ENCODE measurements at regions not wholly inside any gene's neighbourhood (a gene's known extent, or its start where the extent isn't known, plus 50 kb on each side); places are given as distances from the start of the nearest gene placed in this dataset.

DNA sequence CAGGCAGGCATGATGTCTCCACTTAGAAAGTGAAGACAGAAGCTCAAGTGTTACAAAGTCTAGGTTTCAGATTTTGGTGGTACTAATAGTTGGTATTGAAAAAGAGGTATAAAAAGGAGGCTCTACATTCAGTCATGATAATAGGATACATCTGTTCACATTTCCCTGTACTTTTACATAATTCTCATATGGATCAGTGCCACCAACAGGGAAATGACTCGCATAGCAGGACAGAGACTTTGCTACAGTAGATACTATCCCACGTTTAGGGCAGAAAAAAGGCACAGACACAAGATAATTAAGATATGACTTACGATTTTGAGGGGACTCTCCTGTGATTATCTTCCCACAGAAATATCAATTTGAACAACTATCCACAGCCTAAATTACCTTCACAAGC is 1062.9 kb upstream of the EPHA6 start:
- TF ChIP-seq GATA3 (IDR thresholded peaks at IDR 0.05; ENCODE audit: low read depth, low read length) (no peak), GATA2 (IDR thresholded peaks at IDR 0.05; ENCODE audit: low read depth, low read length) (no peak)
